Tibial nerve (tissue), 4 donors: ENCODE measurements at regions not wholly inside any gene's neighbourhood (a gene's known extent, or its start where the extent isn't known, plus 50 kb on each side); places are given as distances from the start of the nearest gene placed in this dataset.
"Not testable (repeated sequence)": the region's sequence is repeated elsewhere in the genome, so short reads cannot be mapped to it uniquely, and the experiment has no call there.

Source experiments
- DNase-seq, 2 donors: peaks; one replicate each; pipeline ENCODE4 v3.0.0-alpha.2; 2019; ENCODE audit warnings: low spot score in 2 of 2
- H3K27ac ChIP-seq, 4 donors: fragments of 200-600 bp; sonication (generic) in 3 of 4; one replicate each; pipeline ENCODE4 v1.5.1; 2017 to 2019; ENCODE audit warnings: mild to moderate bottlenecking in 1 of 4
- H3K27me3 ChIP-seq, 2 donors: fragments of 200-600 bp; sonication (generic) in 1 of 2; one replicate each; pipeline versions ENCODE4 v1.5.1 to v1.6.0; 2017 to 2019
- H3K36me3 ChIP-seq, 3 donors: fragments of 200-600 bp; sonication (generic); one replicate each; pipeline ENCODE4 v1.5.1; 2018 to 2019
- H3K4me1 ChIP-seq, 4 donors: fragments of 200-600 bp; sonication (generic) in 3 of 4; one replicate each; pipeline ENCODE4 v1.5.1; 2017 to 2019
- H3K4me3 ChIP-seq, 4 donors: fragments of 200-600 bp; sonication (generic) in 3 of 4; one replicate each; pipeline ENCODE4 v1.5.1; 2017 to 2019; ENCODE audit warnings: mild to moderate bottlenecking in 1 of 4, moderate library complexity in 1 of 4
- H3K9me3 ChIP-seq, 4 donors: fragments of 200-600 bp; sonication (generic) in 3 of 4; one replicate each; pipeline ENCODE4 v1.5.1; 2017 to 2019
- EP300 ChIP-seq, 2 donors: sonication (generic); formaldehyde crosslinking; IDR thresholded peaks; one replicate each; pipeline ENCODE4 v1.6.1; 2017; ENCODE audit warnings: antibody characterized with exemption in 2 of 2, mild to moderate bottlenecking in 1 of 2
- POLR2A ChIP-seq, 2 donors: fragments of 450-650 bp; IDR thresholded peaks; one replicate each; pipeline ENCODE4 v1.6.1; 2017; ENCODE audit warnings: antibody characterized with exemption in 2 of 2, mild to moderate bottlenecking in 2 of 2, moderate library complexity in 2 of 2
- WGBS, 2 donors: methylation state at CpG; one replicate each; pipeline ENCODE4 v1.1.5; 2018; 5-methylcytosine and 5-hydroxymethylcytosine counted together
- TF ChIP-seq, protein P1 (sequence below), 5 experiments: fragments of 200-600 bp in 3 of 5; fragments of 450-650 bp in 2 of 5; sonication (generic) in 3 of 5; IDR thresholded peaks; one replicate each; pipeline ENCODE4 v1.5.1; 2016 to 2019; ENCODE audit warnings: antibody characterized with exemption in 5 of 5, mild to moderate bottlenecking in 3 of 5, moderate library complexity in 2 of 5

DNA sequence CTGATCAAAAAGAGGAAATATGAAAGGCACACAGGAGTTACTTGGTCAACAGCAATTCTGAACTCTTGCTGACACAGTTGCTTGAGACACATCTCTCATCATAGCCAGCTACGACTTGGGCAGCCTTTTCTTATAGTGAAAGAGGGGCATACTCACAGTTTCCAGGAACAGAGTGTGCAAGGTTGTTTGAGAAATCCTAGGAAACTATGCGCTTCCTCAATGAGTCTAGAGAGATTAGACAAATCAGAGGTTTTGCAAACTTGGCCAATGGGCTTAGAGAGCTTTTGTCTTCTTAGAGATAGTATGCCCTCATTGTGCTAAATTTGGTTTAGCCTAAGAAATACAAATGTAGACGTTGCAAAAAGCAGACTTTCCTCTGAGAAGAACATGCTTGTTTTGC is 370.4 kb downstream of the HGF start:
- Histone ChIP-seq H3K4me3 (no peak overlapping the region), H3K36me3 (no peaks in the 10 kb centered on the region), H3K27ac (no peak overlapping the region), H3K27me3 (no peaks in the 10 kb centered on the region), H3K9me3 (no peaks in the 10 kb centered on the region), H3K4me1 (no peaks in the 10 kb centered on the region)
- DNase-seq = no peak
- WGBS, 2 donors = 44 to 63% methylated on average over 3 of the region's 3 CpGs
- TF ChIP-seq POLR2A (IDR thresholded peaks at IDR 0.05) (no peak), EP300 (IDR thresholded peaks at IDR 0.05) (no peak)
- TF ChIP-seq, protein P1, sequence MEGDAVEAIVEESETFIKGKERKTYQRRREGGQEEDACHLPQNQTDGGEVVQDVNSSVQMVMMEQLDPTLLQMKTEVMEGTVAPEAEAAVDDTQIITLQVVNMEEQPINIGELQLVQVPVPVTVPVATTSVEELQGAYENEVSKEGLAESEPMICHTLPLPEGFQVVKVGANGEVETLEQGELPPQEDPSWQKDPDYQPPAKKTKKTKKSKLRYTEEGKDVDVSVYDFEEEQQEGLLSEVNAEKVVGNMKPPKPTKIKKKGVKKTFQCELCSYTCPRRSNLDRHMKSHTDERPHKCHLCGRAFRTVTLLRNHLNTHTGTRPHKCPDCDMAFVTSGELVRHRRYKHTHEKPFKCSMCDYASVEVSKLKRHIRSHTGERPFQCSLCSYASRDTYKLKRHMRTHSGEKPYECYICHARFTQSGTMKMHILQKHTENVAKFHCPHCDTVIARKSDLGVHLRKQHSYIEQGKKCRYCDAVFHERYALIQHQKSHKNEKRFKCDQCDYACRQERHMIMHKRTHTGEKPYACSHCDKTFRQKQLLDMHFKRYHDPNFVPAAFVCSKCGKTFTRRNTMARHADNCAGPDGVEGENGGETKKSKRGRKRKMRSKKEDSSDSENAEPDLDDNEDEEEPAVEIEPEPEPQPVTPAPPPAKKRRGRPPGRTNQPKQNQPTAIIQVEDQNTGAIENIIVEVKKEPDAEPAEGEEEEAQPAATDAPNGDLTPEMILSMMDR (IDR thresholded peaks at IDR 0.05) = no peak

DNA sequence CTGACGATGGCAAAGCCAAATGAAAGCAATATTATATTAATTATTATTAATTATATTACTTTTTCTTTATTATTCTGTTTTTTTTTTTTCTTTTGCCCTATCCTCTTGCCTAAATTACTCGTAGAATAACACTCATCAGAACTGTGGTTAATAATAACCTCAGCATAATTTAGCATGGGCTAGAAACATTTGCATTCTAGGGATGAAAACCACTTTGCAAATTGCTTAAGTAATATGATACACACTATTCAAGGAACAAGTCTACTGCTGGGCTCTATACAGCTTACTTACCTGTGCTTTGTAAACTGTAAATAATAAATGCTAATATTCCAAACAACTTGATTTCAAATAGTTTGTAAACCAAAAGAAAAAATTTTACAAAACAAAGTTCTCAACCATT is 375.8 kb downstream of the HGF start:
- Histone ChIP-seq H3K9me3 (no peaks in the 10 kb centered on the region), H3K36me3 (no peaks in the 10 kb centered on the region)
- 84 to 88% methylated on average over 2 of the region's 2 CpGs for WGBS, 2 donors

DNA sequence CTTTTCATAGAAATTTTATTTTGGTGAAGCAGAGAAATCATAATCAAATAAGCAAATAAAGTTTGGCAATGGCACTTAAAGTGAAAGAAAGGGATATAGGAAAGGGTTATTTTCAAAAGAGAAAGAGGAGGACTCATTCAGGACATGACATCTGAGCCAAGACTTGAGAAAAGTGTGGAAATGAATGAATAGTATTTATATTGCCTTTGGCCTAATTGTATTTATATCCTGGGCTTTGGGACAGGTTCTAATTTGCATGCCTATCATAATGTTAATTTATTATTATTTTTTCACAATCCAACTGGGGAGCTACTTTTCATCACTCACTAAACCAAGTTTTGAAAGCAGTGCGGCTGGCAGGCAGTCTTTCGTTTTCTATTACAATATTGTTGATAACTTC is 376.8 kb downstream of the HGF start:
- no peaks in the 10 kb centered on the region for H3K4me1 ChIP-seq
- 81 to 89% methylated on average over 2 of the region's 2 CpGs for WGBS, 2 donors
- TF ChIP-seq, protein P1 (IDR thresholded peaks at IDR 0.05) = no peak
- TF ChIP-seq EP300 (IDR thresholded peaks at IDR 0.05) = no peak
- TF ChIP-seq POLR2A (IDR thresholded peaks at IDR 0.05) = no peak
- H3K4me3 ChIP-seq = no peak overlapping the region
- H3K36me3 ChIP-seq = no peaks in the 10 kb centered on the region
- no peaks in the 10 kb centered on the region for H3K9me3 ChIP-seq
- no peaks in the 10 kb centered on the region for H3K27me3 ChIP-seq
- no peak overlapping the region for H3K27ac ChIP-seq
- no peak for DNase-seq

More for the DNA sequence above, 375.8 kb downstream of the HGF start:
- Histone ChIP-seq H3K4me3 (no peak overlapping the region), H3K27ac (no peak overlapping the region), H3K27me3 (no peaks in the 10 kb centered on the region), H3K4me1 (no peaks in the 10 kb centered on the region)
- DNase-seq = no peak
- TF ChIP-seq POLR2A (IDR thresholded peaks at IDR 0.05) (no peak), EP300 (IDR thresholded peaks at IDR 0.05) (no peak)
- TF ChIP-seq, protein P1 (IDR thresholded peaks at IDR 0.05) = no peak

DNA sequence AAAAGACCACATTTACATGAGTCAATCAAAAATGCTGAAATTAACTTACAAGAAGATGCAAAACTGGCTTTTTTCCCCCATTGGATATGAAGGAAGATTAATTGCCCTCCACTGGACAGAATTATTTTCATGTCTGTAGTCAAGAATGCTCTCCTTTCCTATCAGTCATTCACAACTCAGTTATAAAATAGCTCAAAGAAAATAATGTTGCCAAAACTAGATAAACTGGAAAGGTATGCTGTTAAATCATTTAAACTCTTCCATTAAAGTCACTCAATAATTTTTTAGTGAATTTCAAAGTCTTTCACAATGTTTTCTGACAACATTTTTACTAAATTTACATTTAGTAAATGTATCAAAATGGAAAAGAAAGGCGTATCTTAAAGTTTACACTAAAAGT is 384.5 kb downstream of the HGF start:
- 96 to 97% methylated on average over 1 of the region's 1 CpG for WGBS, 2 donors
- Histone ChIP-seq H3K36me3 (no peaks in the 10 kb centered on the region), H3K9me3 (no peaks in the 10 kb centered on the region), H3K4me1 (no peaks in the 10 kb centered on the region), H3K4me3 (no peak overlapping the region), H3K27me3 (no peaks in the 10 kb centered on the region), H3K27ac (no peak overlapping the region)
- no peak for DNase-seq
- TF ChIP-seq EP300 (IDR thresholded peaks at IDR 0.05) (no peak), POLR2A (IDR thresholded peaks at IDR 0.05) (no peak)

DNA sequence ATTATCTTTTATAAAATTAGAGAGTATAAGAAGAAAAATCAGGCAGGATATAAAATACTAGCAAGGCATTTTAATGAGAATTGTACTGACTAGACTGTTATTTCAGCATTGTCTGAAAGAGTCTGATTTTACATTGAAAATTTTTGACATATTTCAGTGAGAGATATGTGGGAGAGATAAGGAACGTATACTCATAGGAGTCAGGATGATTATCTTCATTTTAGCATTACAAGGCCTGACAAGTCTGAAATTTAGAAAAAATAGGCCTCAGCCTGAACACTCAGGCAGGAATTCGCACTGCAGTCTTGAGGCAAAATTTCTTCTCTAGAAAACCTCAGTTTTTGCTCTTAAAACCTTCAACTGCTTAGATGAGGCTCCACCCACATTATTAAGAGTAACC is 386.0 kb downstream of the HGF start:
- H3K4me1 ChIP-seq = no peaks in the 10 kb centered on the region
- no peaks in the 10 kb centered on the region for H3K36me3 ChIP-seq
- DNase-seq = no peak
- H3K27ac ChIP-seq = no peak overlapping the region
- TF ChIP-seq POLR2A (IDR thresholded peaks at IDR 0.05) (no peak), EP300 (IDR thresholded peaks at IDR 0.05) (no peak)
- TF ChIP-seq, protein P1 (IDR thresholded peaks at IDR 0.05) = no peak
- H3K9me3 ChIP-seq = no peaks in the 10 kb centered on the region
- no peak overlapping the region for H3K4me3 ChIP-seq
- 80 to 82% methylated on average over 2 of the region's 2 CpGs for WGBS, 2 donors
- no peaks in the 10 kb centered on the region for H3K27me3 ChIP-seq

DNA sequence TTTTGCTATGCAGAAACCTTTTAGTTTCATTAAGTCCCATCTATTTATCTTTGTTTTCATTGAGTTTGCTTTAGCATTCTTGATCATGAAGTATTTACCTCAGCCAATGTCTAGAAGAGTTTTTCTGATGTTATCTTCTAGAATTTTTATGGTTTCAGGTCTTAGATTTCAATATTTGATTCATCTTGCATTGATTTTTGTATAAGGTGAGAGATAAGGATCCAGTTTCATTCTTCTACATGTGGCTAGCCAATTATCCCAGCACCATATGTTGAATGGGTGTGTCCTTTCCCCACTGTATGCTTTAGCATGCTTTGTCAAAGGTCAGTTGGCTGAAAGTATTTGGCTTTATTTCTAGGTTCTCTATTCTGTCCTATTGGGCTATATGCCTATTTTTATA is 395.2 kb downstream of the HGF start:
- H3K36me3 ChIP-seq, H3K9me3 ChIP-seq, H3K4me1 ChIP-seq, H3K27me3 ChIP-seq, H3K27ac ChIP-seq, DNase-seq, H3K4me3 ChIP-seq: not testable (repeated sequence)
